HPDE6-E6E7 (cell line): ENCODE measurements at regions not wholly inside any gene's neighbourhood (a gene's known extent, or its start where the extent isn't known, plus 50 kb on each side); places are given as distances from the start of the nearest gene placed in this dataset.
A peak's percentile ranks its signal among the peaks of the same experiment; 100 is the strongest.

Source experiments
- DNase-seq: peaks from one replicate; pipeline ENCODE4 v3.0.0; 2011; ENCODE audit warnings: missing footprints; ENCODE audit errors: extremely low spot score

DNA sequence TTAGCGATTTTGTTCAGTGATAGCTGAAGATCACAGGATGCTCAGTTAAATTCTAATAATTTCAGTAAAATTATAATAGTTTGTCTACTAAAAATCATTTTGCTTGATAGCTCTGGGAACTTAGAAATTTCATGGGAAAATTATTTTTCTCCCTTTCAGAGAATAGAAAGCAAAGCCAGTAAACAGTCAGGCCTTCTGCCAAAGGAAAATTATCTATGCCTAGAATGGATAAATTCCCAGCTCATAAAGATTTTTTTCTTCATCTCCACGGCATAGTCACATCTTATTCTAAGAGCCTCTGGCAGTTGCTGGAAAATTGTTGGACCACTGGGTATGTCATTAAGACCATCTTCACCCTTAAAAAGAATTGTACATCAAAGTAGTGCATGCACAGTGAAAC, 169.6 kb upstream of the ANO3 start:
- DNase-seq: no peak

DNA sequence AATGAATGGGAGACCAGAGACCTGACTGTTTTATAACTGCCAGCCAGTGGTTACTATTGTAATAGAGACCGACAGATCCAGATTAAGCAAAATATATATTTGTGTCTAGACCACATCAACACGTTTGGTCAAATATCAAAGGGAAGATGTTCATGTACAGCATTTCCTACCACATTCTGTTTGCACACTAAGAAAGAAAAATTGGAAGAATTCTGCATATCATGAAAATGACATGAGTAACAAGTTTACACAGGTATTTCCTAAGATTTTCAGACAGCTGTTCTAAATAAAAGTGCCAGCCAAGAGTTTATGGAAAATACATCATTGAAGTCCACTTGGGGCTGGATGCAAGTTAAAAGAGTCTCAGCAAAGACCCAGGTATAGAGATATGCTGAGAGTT, 145.5 kb upstream of the ANO3 start:
- no peak for DNase-seq

DNA sequence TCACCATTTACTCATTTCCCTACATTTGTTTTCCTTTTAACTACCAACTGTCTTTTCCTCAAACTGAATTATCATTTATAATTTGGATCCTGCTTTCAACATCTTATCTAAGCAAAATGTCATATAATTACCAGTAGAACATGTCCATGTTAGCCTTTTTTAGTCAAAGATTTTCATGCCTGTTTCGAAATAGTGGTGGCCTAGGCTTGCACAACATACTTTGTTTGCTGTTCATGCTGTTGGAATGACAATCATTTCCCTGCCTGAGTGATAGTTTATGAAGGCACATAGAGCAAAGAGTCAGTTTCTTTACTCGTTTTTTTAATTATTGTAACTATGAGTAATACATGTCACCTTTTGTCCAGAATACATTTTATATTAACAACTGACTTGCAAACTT, 144.3 kb upstream of the ANO3 start:
- peak; percentile 11 for DNase-seq

DNA sequence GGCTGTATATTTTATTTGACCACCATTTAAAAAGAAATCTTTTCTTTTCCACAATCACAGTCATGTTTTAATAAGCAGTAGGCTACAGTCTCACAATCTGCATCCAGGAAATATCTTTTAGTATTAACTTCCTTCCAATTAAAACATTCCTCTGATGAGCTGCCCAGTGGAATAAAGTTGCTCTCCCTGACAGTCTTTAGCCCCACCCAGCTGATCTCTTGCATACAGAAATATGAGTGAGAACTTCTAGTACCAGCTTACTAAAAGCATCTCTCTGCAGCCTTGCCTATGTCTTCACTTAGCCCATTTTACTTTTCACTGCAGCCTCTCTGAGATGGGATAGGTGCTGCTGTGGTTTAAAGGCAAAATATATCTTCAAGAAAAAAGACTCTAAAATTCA, 143.4 kb upstream of the ANO3 start:
- DNase-seq: no peak

DNA sequence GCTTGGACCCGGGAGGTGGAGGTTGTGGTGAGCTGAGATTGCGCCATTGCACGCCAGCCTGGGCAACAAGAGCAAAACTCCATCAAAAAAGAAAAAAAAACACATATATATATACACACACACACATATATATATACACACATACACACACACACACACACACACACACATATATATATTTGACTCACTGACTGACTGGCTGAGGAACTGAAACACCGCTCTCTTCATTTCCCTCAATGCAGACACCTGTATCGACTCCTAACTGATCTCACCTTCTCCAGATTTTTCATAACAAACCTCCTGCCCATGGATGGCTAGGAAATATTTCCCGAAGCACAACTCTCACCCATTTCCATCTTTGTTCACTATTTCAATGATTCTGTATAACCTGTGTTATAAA, 140.7 kb upstream of the ANO3 start:
- DNase-seq: no peak

DNA sequence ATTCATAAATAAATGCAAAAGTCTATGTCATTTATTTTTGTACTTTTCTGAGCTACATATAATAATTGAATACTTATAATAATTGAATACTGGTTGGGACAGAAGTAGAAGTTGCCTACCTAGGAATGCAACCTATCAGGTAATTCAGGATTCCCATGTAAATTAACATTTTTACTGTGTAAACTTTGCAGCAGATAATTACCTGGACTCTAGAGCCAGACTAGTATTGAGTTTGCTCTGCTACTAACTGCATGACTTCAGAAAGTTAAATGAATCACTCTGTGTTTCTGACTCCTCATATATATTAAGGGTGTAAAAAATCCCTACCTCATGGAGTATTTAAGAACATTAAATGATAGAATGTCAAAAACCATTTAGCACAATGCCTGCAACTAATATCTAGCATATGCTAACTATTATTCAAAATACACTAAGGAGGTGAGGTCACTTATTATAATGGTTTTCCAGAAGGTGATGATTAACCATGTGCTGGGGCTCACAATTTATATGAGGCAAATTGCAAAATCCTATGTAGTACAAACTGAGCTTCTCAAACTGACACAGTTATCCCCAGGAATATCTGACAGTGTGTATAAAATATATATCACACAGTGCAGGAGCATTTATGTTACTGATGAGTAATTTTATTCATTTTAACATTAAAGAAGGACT, 138.1 kb upstream of the ANO3 start:
- no peak for DNase-seq

DNA sequence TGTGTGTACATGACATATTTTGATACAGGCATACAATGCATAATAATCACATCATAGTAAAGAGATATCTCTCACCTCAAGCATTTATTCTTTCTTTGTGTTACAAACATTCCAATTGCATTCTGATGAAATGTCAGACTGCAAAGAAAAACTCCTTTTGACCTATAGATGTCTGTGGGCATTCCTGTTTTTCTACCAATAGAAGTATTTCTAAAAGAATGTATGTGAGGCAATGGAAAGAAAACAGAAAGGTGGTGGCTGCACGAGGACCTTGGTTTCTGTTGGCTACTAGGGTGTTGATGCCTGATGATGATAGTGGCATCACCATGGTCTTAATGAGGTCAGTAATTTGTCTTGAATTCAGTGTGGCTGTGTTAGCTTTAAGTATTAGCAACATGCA, 137.0 kb upstream of the ANO3 start:
- DNase-seq: no peak

DNA sequence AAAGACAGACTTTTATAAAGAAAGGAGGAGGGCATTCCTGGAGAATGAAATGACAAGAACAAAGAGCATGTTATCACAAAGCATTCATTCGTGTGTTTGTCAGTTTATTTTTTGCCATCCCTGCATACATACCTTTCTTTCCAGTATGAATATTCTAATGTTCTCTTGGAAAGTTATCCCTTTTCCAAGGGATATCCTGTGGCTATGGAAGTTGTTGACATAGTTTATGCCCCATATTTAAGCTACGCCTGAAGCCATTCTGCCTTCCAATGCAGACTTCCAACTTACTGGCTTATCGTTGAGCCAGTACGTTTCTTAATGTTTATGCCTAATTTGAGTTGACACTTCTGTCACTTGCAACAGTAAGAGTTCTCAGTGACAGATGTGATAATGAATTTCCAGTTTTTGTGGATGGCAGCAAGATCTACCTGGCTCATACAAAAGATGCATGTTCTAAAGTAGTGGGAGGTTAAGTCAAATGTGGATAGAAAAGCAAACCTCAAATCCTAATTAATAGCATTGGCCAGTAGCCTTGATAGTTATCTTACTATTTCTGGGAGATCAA, 133.3 kb upstream of the ANO3 start:
- DNase-seq: no peak

DNA sequence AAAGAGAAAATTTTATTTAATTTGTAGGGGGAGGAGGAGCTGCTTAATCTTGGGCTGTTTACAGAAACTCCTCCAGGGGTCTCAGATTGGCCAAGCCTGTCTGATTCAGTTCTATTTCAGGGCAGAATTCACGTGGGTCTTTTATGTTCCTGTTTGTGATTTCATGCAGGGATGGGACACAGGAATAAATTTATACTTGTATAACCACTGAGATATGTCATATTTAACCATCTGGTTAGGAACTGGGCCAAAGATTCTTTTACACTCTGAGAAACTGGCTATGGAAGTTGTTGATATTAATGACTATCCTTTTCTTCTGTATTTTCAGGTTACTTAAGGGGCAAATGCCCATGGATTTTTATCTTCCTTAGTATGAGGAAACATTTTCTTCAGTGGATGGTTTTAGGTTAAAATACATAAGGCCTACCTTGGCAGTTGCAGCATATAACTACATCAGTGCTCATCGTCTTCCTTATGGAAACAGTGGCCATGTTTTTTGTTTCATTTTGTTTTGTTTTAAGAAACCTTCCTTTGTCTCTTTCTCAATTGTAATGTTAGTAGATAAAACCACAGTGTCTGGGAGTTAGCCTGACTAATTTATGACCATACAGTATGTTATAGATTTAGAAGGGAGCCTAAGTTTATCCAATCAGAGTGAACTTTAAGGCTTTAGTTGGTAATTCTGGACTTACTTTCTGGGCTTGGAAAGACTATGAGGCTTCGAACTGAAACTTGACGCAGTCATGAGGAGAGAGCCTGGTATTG, 132.4 kb upstream of the ANO3 start:
- no peak for DNase-seq

DNA sequence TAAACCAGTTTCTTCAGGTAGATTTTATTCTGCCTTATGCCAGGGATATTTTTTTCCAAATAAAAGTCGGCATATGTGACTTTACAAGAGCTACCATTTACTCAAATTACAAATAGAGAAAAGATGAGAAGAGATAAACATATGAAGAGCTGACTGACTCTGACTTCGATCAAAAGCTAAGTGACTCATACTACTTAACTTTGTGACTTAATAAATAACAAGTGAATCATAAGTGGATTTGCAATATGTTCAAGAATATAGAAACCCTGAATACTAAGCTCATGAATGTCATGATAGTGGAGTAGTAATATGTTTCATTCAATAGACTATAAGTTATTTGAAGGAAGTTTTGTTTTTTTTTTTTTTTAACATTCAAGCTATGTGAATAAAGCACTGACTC, 130.5 kb upstream of the ANO3 start:
- peak; percentile 15 for DNase-seq

DNA sequence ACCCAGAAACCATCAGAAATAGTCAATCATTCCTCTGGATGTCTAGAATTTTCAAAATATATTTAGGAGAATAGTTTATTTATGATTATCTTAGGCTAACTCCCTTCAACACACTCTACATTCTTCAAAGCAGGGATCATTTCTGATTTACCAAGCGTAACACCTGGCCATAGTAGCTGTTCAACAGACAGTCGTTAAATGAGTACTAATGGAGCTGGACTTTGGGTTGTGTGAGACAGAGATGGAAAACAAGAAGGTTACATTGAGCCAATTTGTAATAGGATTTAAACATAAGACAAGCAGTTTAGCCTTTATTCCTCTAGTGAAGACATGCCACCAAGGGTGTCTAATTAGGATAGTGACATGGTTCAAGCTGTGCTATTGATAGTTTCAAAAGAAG, 129.2 kb upstream of the ANO3 start:
- no peak for DNase-seq

DNA sequence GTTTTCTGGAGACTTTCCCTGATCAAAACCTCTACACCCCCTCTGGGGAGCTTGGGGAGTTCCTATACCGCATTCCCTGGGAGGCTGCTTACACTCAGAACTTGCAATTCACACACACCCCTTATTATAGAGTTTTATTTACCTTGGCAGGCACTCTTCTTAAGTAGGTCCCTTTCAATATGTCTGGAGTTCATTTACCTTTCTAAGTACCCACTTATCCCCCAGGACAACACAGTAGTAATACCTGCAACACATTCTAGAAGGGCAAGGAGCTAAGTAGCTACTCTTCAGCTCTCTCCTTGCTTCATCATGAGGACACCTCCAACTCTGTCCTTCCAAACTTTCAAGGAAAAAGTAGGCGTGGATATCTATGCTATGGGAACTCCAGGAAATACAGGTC, 127.8 kb upstream of the ANO3 start:
- DNase-seq: no peak

DNA sequence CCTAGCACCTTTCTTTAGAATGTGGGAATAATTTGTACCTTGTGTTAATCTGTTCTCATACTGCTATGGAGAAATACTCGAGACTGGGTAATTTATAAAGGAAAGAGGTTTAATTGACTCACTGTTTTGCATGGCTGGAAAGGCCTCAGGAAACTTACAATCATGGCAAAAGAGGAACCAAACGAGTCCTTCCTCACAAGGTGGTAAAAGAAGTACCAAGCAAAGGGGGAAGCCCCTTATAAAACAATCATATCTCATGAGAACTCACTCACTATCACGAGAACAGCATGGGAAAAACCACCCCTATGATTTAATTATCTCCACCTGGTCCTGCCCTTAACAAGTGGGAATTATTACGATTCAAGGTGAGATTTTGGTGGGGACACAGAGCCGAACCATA, 127.1 kb upstream of the ANO3 start:
- DNase-seq: no peak

DNA sequence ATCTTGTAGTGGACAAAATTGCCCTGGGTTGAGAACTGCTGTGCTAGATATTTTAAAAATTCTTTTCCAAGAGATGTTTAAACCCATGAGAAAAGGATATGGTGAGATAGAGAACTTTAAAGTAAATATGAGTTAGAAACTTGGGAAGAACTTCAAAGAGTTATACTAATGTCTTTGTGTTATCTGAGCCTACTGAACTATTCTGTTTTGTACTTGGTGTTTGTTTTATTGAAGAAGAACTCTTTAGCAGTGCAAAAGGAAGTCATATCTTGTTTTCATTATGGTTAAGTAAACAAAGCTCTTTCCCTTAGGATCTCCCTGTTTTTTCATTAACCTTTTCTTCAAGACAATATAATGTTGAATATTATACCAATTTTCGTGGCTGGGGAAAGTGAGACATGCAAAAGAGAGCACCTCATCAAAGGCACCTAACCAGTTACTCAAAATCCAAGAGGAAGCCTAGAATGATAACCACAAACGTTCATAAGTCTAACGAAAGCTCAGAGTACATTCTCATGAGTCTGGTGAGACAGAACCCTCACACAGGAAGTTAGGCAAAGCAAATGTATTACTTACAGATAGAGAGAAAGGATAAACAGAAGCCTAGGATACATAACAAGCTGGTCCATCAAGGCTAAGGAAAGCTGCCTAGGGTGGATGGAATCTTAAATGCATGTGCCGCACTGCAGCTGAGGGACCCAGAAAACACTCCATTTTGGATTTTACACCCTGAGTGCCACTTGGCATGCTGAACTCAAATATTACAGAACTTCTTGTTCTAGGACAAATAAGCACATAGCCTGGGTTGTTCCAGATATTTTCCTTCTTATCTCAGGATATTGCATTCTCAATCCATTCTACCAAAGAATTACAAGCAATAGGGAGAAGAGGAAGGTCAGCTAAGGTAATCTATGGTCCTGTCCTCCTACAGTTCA, 112.5 kb upstream of the ANO3 start:
- no peak for DNase-seq

DNA sequence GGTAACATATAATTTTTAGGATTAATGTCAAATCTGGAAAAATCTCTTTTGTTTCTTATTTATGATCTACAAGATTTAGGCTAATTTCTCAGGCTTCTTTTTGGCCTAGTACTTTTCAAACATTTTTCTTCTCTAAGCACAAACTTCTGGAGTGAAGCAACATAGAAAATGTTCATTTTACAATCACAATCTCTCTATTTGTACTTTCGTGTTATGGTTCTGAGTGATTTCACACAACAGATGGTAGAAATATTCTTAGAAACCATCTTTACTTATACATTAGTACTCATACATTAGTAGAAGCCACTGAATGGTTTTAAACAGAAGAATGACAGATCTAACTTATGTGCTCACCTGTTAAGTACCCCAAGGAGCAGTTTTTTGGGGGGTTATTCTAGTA, 106.3 kb upstream of the ANO3 start:
- DNase-seq: no peak

DNA sequence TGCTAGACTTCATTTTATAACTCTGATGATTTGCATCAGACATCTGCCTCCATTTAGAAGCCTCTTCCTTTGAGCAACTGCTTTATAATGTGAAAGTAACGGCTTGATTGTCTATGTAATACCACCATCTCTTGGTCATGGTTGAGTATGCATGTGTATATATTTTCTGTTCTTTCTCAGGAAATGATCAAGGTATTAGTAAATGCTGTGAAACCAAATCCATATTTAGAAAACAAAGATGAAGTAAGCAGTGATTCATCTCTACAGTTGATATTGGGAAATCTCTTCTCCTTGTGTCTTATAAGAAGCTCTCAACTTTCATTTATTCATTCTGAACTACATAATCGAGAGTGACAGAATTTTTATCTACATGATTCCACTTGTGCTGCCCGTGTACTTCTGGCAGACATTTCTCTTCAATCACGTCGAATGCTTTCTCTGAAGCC, 104.6 kb upstream of the ANO3 start:
- peak; percentile 20 for DNase-seq

DNA sequence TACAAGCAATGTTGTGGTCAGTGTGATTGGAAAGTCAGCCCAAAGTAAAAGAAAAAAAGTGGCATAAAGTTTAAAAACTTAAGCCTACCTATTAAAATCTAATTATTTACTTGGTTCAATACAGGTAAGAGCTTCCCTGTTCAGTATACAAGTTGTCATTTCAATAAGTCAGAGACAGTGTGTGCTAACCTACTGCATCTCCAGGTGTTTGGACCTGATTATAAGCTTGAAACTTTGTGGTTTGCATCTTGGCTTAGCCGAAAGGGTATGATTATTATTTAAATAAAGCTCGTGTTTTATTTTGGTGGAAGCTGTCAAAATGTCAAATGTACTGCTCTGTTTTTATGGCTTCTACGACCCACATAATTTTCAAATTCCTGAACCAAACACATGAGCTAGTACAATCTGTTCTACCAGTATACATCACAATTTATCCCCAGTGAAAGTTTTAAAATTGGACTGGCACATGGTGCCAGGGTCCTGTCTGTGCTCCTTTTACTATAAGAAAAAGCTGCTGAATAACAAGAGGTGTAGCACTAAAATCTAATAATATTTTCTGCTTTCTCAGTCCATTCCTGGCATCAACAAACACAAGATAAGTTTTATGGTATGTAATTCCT, 103.9 kb upstream of the ANO3 start:
- DNase-seq: no peak

DNA sequence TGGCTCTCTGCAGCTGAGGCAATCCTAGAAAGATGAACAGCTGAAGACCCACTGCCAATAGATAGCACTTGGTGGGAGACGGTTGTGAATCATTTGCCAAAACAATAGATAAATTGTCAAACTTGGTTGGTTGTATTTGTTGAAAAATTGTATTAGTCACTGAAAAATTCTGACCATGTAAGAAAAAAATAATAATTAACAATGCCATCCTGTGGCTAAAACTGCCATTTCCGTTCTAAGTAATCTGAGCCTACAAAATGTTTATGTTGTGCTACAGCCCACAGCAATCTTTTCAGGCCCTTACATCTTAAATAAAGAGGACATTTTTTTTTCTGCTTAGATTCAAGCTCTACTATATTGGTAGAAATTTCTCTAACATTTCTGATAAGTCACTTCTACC, 103.2 kb upstream of the ANO3 start:
- DNase-seq: no peak

DNA sequence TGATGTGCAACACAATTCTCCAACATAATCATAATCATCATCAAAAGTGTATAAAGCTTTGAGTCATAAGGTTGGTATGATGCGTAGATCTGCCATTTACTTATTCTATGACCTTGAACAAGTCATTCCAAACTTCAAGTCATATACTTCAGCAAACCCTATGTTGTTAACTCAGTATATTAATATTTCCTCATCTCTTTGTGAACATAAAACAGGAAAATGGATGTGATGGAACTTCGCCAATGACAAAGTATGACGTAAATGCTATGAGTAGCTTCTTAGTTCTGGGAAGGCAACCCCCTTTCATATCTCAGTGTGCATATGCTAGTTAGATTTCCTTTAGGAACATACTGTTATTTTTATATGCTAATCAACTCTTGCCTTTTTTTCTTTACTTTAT, 102.7 kb upstream of the ANO3 start:
- DNase-seq: no peak

DNA sequence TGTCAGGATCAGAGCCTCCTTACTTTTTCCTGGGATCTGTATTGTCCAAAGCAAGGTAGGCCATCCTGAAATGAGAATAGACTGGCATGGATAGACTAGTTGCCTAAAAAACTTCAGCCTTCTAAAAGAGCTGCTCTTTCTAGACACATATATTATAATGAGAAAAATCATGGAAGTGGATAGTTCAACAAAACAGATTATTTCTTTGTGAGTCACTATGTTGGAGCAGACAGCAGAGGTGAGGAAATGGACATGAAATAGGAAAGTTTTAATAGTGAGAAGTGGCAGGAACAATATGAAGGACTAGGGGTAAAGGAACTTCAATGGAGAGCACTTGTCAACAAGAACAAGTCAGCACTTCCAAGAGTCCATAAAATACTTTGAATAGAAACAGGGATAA, 101.9 kb upstream of the ANO3 start:
- DNase-seq: no peak

DNA sequence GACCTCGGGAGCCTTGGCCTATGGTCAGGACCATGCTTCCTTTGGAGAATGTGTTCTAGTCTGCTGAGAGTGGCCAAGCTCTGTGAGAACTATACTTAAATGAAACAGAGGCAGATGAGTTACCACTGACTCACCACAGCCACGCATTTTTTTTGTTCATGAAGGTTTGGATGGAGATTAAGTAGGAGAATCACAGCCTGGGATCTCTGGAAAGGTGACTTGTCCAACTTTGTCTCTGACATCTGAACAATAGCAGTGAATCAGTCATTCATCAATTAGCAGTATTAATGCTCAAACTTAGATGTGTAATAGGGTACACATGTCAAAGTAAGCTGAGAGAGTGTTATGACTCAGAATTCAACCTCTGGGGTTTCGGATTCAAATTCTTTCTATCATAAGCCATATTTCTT, 100.7 kb upstream of the ANO3 start:
- DNase-seq: peak; percentile 54

DNA sequence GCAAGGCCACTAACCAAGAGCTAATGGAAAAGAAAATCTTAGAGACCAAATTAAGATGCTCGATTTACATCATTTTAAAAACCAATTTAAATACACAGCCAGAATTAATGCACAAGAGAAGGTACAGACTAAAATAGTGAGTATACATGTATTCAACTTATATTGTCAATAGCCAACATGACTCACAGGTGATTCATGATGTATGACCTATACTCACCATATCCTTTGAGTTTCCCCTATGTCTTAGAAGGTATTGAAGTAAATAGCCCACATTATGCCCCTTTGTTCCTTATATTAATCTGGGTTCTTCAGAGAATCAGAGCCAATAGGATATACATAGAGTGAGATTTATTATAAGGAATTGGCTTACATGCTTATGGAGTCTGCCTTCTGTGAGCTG, 97.5 kb upstream of the ANO3 start:
- DNase-seq: peak; percentile 47
